Activated naive CD4-positive, alpha-beta T cell treated with Interleukin-2 at 50 U/mL for 16 hours (primary cell): ENCODE measurements at regions not wholly inside any gene's neighbourhood (a gene's known extent, or its start where the extent isn't known, plus 50 kb on each side); places are given as distances from the start of the nearest gene placed in this dataset.

Experiments used
- DNase-seq: peaks from one replicate; pipeline ENCODE4 v3.0.0-alpha.2; 2020

DNA sequence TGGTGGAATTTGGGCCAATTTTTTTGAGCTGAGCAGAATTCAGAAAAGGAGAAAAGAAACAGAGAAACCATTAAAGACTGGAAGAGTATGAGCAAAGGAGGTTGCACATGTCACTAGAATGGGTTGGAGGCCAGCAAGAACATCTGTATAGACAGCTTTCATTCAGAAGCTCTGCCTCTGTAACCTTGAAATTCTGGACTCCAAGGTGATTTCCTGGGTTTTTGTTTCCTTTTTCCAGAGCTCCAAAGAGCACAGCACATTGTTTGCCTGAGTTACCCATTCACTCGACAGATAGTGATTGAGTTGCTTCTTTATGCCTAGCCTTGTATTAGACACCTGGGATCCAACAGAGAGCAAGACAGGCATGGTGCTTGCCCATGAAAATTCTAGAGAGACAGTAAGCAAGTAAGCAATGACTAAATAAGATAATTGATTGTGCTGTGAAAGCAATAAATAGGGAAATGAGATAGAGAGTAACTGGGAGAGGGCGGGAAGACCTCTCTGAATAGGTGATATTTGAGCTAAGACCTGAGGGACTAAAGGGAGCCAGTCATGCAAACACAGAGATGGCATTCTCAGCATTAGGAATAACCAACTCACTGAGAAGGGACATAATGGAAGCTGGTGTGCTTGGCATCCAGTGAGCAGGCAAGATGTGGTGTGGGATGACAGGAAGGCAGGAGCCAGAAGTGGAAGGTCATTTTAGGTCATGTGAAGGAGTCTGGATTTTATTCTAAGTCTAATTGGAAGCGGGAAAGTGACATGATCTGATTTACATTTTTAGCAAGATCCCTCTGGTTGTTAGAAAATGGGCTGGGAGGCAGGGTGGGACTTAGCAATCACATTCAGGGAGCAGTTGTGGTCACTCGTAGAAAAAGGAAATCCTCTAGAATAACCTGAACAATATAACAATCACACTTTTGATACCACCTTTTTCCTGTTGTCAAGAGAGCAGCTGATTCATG lies 197.5 kb downstream of the HS3ST3A1 start:
- DNase-seq = no peak

DNA sequence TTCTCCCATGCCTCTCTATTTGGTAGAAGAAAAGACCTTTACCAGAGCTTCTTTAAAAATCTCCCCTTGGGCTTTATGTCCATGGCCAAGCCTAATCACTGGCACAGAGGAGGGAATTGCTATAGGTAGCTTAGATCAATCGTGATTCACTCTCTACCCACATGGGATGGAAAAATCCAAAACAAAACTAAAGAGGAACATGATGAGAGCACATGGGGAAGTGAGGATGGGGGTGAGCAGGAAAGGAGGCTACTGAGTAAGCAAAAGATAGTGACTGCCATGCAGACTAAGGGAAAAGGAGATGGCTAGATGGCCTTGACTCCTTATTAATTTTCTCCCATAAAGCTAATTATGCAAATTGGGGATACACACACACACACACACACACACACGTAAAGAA lies 201.2 kb downstream of the HS3ST3A1 start:
- DNase-seq = no peak

DNA sequence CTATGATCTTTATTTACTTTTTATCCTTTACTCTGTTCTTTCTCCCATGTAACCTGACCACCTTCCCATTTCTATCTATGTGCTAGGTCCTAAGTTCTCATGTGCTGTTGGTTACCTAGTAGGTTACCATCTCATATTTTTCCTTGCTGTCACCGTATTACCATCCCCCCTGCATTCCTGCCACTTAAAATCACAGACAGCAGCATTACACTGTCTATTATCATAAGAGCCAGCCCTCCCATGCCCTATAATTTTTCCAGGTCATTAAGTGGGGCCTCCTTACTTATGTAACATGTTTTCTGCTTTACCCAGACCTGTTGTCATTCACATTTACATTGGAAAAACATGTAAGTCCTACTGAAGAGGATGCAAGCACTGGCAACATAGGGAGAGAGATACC lies 202.9 kb downstream of the HS3ST3A1 start:
- no peak for DNase-seq

DNA sequence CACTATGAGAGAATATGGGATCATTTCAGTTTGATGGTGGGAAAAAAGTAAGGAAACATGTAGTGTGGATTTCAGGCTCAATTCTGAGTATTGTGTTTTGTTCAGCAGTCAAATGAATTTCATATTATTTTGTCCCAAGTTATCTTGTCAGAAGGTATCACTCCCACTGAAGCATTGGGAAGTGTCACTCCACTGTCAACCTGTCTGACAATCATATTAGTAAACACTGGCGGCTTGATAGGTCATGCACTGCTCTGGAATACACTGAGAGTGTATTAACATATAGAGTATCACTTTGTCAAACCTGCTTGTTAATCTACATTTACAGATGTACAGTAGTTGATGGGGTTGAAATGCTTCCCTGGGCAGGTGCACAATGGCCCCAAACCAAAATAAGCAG lies 203.6 kb downstream of the HS3ST3A1 start:
- DNase-seq = no peak

DNA sequence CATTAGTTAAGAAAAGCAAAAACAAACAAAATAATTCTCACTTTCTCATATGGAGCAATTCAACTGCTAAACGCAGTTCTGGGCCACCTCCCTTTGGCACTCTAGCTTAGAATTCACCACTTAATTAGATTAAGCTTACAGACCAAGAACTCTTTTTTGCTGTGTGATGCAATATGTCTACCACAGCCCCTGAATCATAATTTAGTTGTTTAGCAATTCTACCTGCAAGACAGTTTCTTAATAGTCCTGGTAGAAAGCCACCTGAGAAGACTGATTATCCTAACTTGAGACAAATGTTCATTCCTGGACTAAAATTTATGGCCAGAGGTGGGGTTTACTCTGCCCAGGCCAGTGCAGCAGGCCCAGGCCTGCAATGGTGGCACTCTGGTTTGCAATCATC lies 205.9 kb downstream of the HS3ST3A1 start:
- DNase-seq = no peak

DNA sequence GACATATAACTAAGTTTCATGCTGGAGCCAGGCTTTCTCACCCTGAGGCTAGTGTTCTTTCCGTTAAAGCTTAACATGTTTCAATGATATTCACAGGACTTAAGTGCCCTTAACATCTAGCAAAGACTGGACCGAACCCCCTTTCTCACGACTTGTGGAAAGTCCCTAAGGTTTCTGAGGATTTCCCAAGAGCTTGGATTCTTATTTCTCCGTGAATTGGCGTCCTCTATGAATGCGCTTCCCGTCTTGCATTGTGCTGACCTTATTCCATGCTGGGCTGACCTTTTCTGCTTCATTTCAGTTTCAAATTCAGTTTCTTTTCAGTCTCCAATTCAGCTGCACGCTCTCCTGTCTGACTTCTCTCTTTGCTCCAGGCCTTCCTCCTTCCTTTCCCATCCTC lies 206.4 kb downstream of the HS3ST3A1 start:
- DNase-seq = no peak

DNA sequence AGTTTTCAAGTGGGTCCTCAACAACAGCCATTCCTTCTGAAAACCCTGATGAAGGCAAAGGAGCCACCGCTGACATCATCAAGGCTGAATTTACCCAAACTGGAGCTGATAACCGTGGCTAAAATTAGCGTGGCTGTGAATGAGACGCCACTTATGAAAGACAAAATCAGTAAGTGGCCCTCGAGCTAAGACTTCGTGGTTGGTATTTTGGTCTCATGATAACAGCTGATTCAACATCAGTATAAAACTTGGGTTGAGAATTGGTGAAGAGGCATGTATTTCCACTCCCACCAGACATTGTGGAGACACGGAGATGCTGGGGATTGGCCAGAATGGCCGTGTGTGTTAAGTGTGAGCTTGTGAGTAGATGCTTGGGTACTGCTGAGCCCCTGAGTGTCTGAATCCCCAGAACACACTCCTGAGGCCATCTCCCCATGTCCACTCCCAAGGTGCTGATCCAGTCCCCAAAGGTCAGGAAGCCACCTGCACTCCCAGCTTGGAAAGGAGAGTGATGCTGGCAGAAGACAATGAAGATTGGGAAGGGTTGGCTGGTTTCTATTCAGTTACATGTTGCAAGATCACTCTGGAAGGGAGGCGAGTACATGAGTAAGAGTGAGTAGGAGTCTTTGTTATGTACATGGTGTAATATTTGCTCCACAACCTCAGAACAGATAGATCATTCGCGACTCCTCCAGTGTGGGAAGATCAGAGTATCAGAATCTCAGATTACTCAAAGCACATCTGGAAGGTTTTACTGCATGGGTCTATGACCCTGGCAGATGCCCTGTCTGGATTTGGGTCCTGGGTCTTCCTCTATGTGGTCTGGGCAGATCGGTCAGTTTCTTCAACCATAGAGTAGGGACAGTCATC lies 207.7 kb downstream of the HS3ST3A1 start:
- no peak for DNase-seq

DNA sequence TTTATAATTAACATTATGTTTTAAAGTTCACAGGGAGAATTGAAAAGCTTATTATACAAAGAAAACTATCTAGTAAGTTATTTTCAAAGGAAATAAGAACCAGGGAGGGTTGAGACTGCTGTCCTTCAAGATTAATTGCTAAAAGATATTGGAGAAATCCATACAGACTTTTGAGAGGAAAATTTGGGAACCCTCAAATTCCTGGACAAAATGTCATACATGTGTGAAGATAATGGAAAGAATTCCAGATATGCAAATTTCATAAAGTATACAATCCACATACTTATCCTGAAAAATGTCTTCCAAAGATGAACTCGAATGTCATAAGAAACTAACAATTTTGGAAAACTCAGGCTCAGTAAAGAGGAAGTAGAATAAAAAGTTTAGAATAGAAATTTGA lies 213.8 kb downstream of the HS3ST3A1 start:
- no peak for DNase-seq

DNA sequence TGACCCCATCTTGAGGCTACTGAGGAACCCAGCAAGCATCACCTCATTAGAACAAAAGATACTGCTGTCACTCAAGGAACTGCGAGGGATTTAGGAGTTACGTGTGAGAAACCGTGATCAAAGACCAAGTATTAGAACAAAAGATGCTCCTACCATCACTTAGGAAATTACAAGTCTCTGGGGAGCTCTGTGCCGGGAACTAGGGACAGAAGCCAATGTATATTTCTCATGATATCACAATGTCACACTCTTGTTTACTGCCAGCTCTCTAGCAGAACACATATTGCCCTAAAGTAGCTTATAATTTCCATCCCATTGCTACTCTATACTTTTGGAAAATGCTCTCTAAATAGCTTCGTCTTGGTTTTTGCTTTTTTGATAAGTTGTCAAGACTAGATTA lies 214.5 kb downstream of the HS3ST3A1 start:
- no peak for DNase-seq

DNA sequence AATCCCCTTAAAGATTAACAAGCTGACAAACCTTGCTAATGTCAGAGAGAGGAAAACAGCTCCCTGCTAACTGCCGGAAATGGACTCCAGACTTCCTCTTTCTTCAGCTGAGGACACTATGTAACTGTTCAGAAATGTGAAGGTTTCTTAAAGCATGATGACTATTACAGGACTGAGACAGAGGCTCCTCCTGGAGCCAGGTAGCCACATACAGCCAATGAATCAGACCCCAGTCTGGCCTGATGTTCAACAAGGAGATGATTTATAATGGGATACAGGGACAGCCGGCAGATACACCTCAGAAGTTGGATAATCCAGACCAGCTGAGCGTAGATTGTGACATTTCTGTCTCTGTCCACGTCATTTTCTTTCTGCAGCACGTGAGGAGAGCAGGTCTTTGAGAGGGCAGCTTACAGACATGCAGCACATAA lies 216.2 kb downstream of the HS3ST3A1 start:
- no peak for DNase-seq

DNA sequence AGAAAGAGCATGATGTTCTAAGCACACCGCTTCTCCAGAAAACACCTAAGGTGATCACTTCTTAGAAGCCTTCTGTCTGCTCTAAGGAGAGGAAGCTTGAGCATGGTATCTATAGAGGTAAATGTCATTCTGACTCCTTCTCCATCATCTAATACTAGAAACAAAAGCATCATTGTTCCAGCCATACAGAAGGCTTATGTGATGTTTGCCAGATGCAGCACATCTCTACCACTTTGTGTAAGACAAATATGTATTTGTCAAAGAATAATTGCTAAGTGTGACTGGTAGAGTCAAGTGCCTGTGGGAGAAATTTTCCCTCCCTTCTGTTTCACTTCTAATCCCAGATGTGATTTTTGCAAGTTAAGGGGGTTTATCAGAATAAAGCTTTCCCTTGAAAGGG lies 217.1 kb downstream of the HS3ST3A1 start:
- no peak for DNase-seq

DNA sequence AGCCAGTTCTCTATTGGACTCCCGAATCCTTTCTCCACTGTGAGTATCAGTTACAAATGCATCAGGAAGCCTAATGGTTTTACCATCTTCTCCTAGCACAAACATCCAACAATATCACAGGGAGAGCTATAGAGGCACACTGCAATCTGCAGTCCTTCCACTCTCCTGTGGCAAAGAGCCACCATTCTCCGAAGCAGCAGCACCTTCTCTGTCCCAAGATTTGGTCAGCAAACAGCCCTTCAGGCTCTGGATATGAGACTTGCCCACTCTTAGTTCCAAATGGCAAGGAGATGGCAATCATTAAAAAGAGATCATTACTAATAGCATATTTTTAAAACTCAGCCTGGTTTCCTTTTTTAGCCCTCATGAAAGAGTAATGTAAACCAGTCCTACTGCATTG lies 223.4 kb downstream of the HS3ST3A1 start:
- DNase-seq = no peak

DNA sequence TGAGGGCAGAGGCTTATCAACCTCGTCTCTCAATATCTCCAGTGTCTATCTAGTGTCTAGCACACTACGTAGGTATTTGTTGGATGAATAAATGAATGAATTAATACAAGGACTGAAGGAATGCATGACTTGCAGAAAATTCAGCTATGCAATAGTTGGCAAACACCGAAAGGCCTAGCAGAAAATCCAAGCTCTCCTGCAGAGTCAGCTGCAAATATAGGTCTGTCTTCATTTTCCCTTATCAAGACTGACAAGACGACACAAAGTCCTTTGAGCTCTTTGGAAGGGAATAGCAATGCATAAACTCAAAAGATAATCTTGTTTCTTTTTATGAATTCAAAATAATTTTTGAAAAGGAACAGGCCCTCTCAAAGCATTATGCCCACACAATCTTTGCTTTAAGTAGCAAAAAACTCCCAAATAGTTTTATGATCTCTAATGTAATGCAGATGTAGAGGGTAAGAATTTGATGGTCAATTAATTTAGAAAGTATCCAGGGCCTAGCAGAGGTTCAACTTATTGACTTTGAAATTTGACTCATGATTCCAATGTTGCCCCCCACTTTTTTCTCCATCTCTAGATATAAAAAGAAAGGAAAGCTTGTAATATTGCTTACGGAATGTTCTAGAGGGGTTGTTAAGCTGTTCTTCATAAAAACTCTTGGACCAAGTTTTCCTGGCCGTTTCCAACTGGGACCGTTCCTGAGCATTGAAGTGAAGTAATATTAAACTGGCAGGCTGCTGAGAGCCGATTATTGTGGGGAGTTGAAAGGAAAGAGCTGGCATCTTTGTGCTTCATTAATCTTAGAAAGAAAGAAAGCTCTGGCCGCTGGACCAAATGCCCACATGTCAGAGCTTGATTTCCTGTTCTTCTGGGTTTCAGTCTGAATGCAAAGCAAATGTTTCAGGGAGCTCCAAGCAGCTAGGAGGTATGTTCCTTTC lies 227.3 kb downstream of the HS3ST3A1 start:
- DNase-seq = no peak

DNA sequence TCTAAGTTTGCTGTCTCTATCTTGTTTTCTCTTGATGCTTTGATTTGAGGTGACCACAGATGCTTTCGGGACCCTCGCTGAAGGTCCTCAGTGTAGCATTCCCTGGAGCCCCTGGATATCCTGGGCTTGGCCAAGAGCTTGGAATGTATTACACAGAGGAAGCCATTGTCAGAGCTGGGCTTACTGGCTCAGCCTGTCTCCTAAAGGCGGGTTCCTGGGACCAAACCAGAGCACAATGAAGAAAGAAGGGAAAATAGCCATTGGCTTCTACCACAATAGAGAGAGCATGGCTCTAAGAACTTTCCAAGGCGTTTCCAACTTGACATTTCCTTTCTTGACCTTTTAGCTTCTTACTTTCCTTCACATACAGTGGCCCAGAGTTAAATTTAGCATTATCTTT lies 229.3 kb downstream of the HS3ST3A1 start:
- no peak for DNase-seq

DNA sequence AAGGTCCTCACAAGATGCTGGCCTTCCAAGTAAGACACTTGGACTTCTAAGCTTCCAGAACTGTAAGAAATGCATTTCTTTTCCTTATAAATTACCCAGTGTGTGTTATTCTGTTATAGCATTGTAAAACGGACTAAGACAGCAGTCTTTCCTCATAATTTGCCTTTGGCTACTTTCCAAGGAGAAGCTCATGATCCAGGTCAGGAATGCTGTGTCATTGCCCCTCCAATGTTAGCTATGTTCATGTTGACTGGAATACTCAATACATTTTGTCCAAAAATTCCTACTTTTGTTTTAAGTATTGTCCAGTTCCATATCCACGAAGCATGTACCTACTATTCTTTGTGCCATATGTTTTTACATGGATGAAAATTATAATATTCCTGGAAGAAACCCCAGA lies 234.6 kb downstream of the HS3ST3A1 start:
- DNase-seq = no peak

DNA sequence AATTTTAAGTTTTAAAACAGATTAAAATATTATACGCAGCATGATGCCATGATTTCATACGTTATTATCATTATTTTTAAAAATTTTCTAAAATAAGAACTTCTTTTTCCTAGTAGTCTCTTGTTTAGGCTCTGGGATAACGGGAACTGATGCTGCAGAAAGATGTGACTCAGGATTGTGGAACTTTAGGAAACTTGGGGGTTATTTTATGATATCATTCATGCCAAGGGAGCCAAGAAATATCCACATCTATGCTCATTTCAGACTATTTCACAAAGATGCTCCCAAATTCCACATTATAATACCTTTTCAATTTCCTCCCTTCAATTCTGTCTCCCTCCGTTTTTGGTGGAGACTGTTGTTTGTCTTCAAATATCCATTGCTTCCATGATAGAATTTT lies 236.4 kb downstream of the HS3ST3A1 start:
- no peak for DNase-seq

DNA sequence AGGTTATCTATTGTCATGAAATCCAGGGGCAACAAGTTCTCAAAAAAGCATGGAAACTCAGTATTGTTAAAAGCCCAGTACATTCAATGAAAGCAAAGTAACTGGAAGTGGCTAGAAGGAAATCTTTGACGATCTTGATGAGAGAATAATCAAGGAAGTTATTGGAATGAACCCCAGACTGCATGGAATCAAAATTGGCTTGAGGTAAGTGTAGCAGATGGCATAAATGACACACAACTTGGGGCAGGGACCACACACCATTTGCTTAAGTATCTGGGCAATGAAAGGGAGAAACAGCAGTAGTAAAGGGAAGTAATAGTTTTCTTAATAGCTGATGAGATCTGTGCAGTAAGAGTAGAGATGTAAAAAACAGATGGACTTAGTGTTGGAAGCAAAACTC lies 238.0 kb downstream of the HS3ST3A1 start:
- DNase-seq = no peak

DNA sequence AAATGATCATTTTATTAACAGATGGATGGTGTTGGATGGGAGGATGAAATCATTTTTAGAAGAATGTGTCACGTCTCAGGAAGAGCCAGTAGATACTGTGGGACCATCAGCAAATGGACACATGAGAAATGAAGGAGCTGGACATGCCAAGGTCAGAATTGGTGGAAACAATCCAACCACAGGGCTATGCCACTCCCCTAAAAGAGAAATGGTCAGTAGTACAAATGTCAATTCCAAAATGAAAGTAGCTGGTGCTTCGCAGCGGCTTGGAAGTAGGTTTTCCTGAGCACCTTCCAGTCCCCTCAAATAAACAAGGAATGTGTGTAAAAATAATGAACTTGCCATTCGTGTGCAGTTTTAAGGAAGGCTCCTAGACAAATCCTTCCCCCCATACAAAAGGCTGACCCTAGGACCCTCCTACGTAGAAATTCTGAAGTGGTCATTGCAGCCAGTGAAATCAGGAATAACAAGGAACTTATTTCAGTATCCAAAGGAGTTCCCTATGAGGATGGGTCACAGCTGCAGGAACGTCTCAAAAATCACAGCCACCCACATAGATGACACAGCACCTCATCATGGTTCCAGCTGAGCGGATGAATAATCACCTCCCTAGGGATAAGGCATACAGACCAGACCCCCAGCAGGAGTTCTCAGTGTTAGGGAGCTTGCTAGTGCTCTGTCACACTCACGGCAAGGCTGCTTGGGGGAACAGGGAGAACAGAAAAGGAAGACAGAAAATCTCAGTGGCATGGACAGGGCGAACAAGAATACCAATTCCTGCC lies 239.2 kb downstream of the HS3ST3A1 start:
- DNase-seq = no peak

DNA sequence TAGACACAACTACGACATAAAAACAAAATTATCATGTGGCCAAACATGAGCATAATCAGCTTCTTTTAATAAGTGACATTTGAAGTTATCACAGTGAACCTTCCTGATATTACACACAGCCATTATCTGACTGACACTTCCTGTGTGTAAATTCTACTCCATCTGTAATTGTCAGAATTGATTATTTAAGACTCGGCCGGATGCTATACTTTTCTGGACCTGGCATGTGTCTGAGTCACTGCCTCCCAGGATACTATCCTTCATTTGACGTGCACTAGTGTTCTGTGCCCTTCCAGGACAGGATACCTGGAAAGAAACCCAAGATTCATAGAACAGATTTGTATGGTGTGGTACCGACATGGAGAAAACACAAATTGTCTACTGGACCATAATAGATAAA lies 242.0 kb downstream of the HS3ST3A1 start:
- DNase-seq = no peak

DNA sequence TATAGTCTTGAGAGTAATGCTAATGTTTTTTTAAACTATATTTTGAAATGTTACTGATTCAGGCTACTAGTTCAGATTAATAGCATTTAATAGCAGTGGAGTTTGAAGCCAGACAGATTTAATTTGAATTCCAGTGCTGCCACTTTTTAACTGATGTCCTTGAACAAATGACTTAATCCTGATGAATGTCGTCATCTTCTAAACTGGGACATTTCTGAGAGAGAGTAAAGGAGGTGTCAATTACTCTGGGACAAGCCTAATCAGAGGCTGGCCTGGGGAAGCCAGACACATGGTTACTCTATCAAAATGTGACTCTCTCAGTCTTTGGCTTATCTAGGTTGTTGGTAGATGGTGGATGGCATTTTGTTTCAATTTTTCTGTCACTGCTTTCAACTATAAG lies 246.7 kb downstream of the HS3ST3A1 start:
- DNase-seq = no peak

DNA sequence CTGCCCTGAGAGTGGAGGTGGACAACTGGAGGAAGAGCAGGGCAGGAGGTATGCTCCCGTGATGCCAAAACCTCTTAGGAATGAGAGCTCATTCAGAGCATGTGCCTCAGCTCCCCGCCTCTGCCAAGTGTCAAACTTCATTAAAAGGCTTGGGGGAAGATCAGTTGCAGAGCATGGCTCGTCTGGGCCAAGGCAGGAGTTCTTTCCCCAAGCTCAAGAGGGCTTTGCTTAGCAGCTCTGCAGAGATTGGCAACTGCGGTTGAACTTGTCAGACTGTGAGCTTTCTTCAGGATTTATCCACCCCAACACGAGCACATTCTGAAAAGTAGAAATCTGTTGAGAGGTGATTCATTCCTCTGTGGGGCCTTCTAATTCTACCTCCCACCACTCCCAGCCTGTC lies 248.1 kb downstream of the HS3ST3A1 start:
- no peak for DNase-seq
